GM12875 (cell line): ENCODE measurements at regions not wholly inside any gene's neighbourhood (a gene's known extent, or its start where the extent isn't known, plus 50 kb on each side); places are given as distances from the start of the nearest gene placed in this dataset.

Source experiments
- H3K4me3 ChIP-seq: one replicate; pipeline ENCODE4 v1.5.1; 2011; ENCODE audit warnings: low read depth, low read length, control low read depth
- TF ChIP-seq, protein P1 (sequence below): IDR thresholded peaks from 2 replicates; pipeline ENCODE4 v1.5.1; 2011; ENCODE audit warnings: low read depth, mild to moderate bottlenecking, control low read depth, inconsistent platforms, low read length, moderate library complexity, borderline replicate concordance; ENCODE audit not compliant: insufficient read depth

DNA sequence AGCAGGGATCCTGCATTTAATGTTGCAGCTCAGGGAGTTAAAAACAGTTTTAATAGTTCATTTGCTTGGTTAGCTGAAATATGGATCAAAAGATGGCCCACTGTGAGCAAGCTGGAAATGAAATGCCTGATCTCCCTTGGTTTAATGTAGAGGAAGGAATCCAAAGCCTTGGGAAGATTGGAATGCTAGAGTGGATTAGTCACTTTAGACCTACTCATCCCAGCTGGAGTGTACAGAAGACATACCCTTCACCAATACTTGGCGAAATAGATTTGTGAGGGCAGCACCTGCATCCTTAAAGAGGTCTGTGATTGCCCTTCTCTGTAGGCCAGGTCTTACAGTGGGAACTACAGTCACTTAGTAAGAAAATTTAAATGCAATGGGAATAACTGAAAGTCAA, 58.0 kb upstream of the KRAS start:
- no peak overlapping the region for H3K4me3 ChIP-seq
- TF ChIP-seq, protein P1, sequence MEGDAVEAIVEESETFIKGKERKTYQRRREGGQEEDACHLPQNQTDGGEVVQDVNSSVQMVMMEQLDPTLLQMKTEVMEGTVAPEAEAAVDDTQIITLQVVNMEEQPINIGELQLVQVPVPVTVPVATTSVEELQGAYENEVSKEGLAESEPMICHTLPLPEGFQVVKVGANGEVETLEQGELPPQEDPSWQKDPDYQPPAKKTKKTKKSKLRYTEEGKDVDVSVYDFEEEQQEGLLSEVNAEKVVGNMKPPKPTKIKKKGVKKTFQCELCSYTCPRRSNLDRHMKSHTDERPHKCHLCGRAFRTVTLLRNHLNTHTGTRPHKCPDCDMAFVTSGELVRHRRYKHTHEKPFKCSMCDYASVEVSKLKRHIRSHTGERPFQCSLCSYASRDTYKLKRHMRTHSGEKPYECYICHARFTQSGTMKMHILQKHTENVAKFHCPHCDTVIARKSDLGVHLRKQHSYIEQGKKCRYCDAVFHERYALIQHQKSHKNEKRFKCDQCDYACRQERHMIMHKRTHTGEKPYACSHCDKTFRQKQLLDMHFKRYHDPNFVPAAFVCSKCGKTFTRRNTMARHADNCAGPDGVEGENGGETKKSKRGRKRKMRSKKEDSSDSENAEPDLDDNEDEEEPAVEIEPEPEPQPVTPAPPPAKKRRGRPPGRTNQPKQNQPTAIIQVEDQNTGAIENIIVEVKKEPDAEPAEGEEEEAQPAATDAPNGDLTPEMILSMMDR, result no peak

DNA sequence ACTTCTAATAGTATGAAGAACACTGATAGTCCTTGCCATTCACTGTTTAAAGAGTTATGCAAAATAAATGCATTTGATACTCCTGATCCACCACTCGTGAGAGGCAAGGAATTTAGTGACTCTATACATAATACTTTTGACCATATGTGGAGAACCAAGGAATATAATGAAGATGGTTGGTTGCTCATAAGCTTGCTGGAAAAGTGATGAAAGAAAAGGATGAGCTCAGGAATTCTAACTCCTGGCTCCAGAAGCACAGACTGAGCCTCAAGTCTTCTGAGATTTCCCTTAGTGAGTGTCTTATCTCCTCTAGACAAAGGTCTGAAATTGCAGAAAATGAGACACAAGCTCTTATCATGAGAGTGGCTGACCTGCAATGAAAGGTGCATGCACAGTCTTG, 57.1 kb upstream of the KRAS start:
- no peak overlapping the region for H3K4me3 ChIP-seq
- TF ChIP-seq, protein P1, result no peak

DNA sequence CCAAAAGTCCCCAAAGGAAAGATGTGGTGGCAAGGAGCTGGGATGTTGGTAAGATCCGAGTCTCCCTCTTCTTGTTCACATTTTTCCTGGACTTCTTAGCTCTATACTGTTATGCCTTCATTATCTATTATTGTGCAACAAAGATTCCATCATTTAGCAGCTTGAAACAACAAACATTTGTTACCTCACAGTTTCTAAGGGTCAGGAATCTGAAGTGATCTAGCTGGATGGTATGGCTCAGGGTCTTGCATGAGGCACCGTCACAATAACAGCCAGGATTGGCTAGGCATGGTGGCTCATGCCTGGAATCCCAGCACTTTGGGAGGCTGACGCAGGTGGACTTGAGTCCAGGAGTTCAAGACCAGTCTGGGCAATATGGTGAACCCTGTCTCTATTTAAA, 51.1 kb upstream of the KRAS start:
- H3K4me3 ChIP-seq, result no peak overlapping the region
- TF ChIP-seq, protein P1, result no peak
